ENCODE measurements at regions not wholly inside any gene's neighbourhood (a gene's known extent, or its start where the extent isn't known, plus 50 kb on each side); places are given as distances from the start of the nearest gene placed in this dataset.

GRCh38 chr18:26614374-26614773, 66.0 kb upstream of the KCTD1 start:
- no peak for TF ChIP-seq CTCF (IDR thresholded peaks at IDR 0.05; ENCODE audit: low read depth, low read length)
- Histone ChIP-seq H3K9me3 (no peaks in the 10 kb centered on the region), H3K4me3 (ENCODE audit: low read depth, low read length) (no peak overlapping the region), H3K27me3 (no peaks in the 10 kb centered on the region), H3K36me3 (no peaks in the 10 kb centered on the region), H3K4me1 (no peaks in the 10 kb centered on the region)
- DNase-seq = no peak

Measured in BE2C (cell line).